ENCODE measurements at regions not wholly inside any gene's neighbourhood (a gene's known extent, or its start where the extent isn't known, plus 50 kb on each side); places are given as distances from the start of the nearest gene placed in this dataset.
"Not testable (repeated sequence)": the region's sequence is repeated elsewhere in the genome, so short reads cannot be mapped to it uniquely, and the experiment has no call there.

DNA sequence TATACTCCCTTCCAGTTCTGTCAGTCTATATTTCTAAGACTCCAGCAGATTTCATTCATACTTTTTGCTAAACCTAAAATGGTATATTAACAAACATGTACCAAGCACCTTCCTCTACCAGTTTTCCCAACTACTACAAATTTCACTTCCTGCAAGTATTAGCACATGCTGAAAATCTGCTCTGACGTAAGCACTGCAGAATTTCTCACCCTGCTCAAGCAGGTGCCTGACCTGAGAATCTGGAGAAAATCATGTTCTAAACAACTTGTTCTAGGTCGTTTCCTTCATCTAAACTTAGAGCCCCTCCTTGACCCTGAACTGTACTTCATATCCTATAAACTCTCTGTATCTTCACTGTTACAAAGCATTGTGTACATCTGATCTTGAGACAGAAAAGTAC lies 380.7 kb upstream of the NOCT start:
- Histone ChIP-seq H3K4me3 (ENCODE audit: low read depth, low read length) (no peak overlapping the region), H3K4me1 (ENCODE audit: control insufficient read depth, insufficient read depth, low read length, unreplicated experiment) (peaks cover 3% of the 10 kb centered on the region), H3K36me3 (ENCODE audit: insufficient read depth, low read length) (no peaks in the 10 kb centered on the region)

DNA sequence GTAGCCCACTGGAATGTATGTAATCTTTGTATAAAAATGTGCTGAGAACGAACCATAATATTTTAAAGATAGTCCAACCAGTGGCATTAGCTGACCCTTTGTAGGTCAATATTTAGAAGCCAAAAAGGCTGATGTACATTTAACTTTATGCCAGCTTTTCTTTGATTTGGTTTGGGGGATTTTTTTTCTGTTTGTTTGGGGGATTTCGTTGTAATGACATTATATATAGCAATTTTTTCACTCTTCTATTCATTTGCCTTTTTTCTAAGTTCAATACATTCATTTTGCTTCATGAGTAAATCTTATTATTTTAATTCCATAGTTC lies 382.0 kb upstream of the NOCT start:
- peaks cover 9% of the 10 kb centered on the region; the same call in 1 of the 2 replicates for H3K27me3 ChIP-seq (ENCODE audit: insufficient read depth, low read length)
- H3K36me3 ChIP-seq (ENCODE audit: insufficient read depth, low read length) = no peaks in the 10 kb centered on the region
- no peak overlapping the region for H2AFZ ChIP-seq (ENCODE audit: low read length, unreplicated experiment)
- H3K4me3 ChIP-seq (ENCODE audit: low read depth, low read length) = no peak overlapping the region
- no peaks in the 10 kb centered on the region for H3K4me1 ChIP-seq (ENCODE audit: control insufficient read depth, insufficient read depth, low read length, unreplicated experiment)
- H3K79me2 ChIP-seq (ENCODE audit: control insufficient read depth, insufficient read depth, low read length, unreplicated experiment) = no peaks in the 10 kb centered on the region
- H3K27ac ChIP-seq (ENCODE audit: low read depth, low read length) = no peak overlapping the region

More for the DNA sequence above, 380.7 kb upstream of the NOCT start:
- no peaks in the 10 kb centered on the region for H3K79me2 ChIP-seq (ENCODE audit: control insufficient read depth, insufficient read depth, low read length, unreplicated experiment)
- H3K27me3 ChIP-seq (ENCODE audit: insufficient read depth, low read length) = peaks cover 9% of the 10 kb centered on the region; the same call in 1 of the 2 replicates
- H2AFZ ChIP-seq (ENCODE audit: low read length, unreplicated experiment) = no peak overlapping the region
- no peak overlapping the region for H3K27ac ChIP-seq (ENCODE audit: low read depth, low read length)

DNA sequence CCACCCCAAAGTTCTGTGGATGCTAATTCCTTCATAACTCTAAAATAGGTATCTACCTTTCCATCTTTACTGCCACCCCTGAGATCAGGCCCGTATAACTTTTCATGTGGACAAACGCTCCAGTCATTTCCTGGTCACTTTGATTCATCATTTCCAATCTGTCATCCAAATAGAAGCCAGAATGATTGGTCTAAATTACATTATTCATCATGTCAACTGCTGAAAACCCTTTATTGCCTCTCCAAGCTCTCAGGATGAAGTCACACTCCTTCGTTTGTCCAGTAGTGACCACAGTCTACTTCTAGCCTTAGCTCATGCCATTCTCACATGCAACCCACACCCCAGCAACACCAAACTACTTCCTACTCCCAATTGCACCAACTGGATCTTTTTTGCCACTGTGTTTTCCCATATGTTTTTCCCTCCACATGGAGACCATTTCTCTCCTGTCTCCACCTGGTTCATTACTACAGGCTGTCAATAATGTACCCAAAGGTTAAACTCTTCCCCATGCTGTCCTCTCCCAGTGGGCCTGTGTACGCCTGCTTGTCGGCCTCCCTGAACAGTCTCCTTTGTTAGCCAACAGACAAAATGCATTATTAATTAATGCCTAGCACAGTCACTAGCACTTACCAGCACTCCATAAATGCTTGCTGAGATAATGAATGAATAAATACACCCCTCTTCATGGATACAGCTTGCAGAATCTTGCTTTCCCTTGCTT lies 382.6 kb upstream of the NOCT start:
- no peak overlapping the region for H3K27ac ChIP-seq (ENCODE audit: low read depth, low read length)
- H3K79me2 ChIP-seq (ENCODE audit: control insufficient read depth, insufficient read depth, low read length, unreplicated experiment) = no peaks in the 10 kb centered on the region
- H3K4me3 ChIP-seq (ENCODE audit: low read depth, low read length) = no peak overlapping the region
- H2AFZ ChIP-seq (ENCODE audit: low read length, unreplicated experiment) = no peak overlapping the region
- H3K4me1 ChIP-seq (ENCODE audit: control insufficient read depth, insufficient read depth, low read length, unreplicated experiment) = no peaks in the 10 kb centered on the region
- H3K36me3 ChIP-seq (ENCODE audit: insufficient read depth, low read length) = no peaks in the 10 kb centered on the region
- peaks cover 9% of the 10 kb centered on the region; the same call in 1 of the 2 replicates for H3K27me3 ChIP-seq (ENCODE audit: insufficient read depth, low read length)

DNA sequence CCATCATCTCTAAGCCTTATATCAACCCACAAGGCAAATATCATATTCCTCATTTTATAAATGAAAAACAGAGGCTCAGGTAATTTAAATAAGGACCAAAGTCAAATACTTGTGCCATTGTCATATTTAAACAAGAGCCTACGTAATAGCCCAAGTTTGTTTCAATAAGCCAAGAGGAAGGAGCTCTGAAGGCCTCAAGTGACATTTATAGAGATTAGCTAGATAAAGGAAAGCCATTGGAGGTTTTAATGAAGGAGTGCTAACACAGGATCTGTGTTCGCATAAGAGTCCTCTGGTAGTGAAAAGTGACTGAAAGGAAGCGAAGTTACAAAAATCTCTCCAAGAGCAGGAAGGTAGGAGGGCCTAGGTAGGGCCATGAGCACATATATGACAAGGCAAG lies 384.9 kb upstream of the NOCT start:
- Histone ChIP-seq H3K4me3 (ENCODE audit: low read depth, low read length) (no peak overlapping the region), H3K4me1 (ENCODE audit: control insufficient read depth, insufficient read depth, low read length, unreplicated experiment) (no peaks in the 10 kb centered on the region), H3K79me2 (ENCODE audit: control insufficient read depth, insufficient read depth, low read length, unreplicated experiment) (no peaks in the 10 kb centered on the region), H3K36me3 (ENCODE audit: insufficient read depth, low read length) (no peaks in the 10 kb centered on the region), H3K27me3 (ENCODE audit: insufficient read depth, low read length) (peaks cover 5% of the 10 kb centered on the region; the same call in 1 of the 2 replicates), H3K27ac (ENCODE audit: low read depth, low read length) (no peak overlapping the region), H2AFZ (ENCODE audit: low read length, unreplicated experiment) (no peak overlapping the region)

DNA sequence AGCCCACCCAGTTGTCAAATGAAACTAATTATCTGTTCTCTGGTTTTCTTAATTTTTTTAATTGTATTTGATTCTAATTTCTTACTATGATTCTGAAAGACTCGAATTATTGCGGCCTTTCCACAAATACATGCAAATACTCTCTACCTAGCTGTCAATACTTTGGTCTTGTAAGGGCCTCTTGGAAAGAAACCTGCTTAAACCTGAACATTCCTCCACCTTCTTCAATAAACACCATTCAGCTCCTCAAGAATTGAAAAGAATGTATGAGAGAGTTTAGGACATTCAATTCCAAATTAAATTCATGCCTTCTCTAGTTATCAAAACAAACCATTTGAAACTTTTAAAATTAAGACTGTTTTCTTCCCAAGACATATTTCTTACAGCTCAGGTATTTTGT lies 385.9 kb upstream of the NOCT start:
- no peak overlapping the region for H3K4me3 ChIP-seq (ENCODE audit: low read depth, low read length)
- H2AFZ ChIP-seq (ENCODE audit: low read length, unreplicated experiment) = no peak overlapping the region
- no peaks in the 10 kb centered on the region for H3K4me1 ChIP-seq (ENCODE audit: control insufficient read depth, insufficient read depth, low read length, unreplicated experiment)
- no peaks in the 10 kb centered on the region for H3K36me3 ChIP-seq (ENCODE audit: insufficient read depth, low read length)
- H3K27ac ChIP-seq (ENCODE audit: low read depth, low read length) = no peak overlapping the region
- H3K27me3 ChIP-seq (ENCODE audit: insufficient read depth, low read length) = peaks cover 5% of the 10 kb centered on the region; the same call in 1 of the 2 replicates
- H3K79me2 ChIP-seq (ENCODE audit: control insufficient read depth, insufficient read depth, low read length, unreplicated experiment) = no peaks in the 10 kb centered on the region

DNA sequence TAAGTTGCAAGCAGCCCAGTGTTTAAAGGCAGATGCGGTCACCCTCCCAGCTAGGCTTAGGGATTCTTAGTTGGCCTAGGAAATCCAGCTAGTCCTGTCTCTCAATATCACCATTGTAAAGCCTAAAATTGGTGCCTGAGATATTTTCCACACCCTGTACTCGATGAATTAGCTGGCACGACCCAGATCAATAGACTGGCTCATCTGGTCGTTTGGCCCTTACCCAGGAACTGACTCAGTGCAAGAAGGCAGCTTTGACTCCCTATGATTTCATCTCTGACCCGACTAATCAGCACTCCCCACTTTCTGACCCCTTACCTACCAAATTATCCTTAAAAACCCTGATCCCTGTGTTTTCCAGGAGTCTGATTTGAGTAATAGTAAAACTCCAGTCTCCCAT lies 384.9 kb upstream of the SLC7A11 start:
- Histone ChIP-seq H3K27me3 (ENCODE audit: insufficient read depth, low read length) (no peaks in the 10 kb centered on the region), H3K36me3 (ENCODE audit: insufficient read depth, low read length) (no peaks in the 10 kb centered on the region), H3K27ac (ENCODE audit: low read depth, low read length) (no peak overlapping the region), H3K4me1 (ENCODE audit: control insufficient read depth, insufficient read depth, low read length, unreplicated experiment) (no peaks in the 10 kb centered on the region), H3K4me3 (ENCODE audit: low read depth, low read length) (no peak overlapping the region), H2AFZ (ENCODE audit: low read length, unreplicated experiment) (no peak overlapping the region), H3K79me2 (ENCODE audit: control insufficient read depth, insufficient read depth, low read length, unreplicated experiment) (no peaks in the 10 kb centered on the region)

DNA sequence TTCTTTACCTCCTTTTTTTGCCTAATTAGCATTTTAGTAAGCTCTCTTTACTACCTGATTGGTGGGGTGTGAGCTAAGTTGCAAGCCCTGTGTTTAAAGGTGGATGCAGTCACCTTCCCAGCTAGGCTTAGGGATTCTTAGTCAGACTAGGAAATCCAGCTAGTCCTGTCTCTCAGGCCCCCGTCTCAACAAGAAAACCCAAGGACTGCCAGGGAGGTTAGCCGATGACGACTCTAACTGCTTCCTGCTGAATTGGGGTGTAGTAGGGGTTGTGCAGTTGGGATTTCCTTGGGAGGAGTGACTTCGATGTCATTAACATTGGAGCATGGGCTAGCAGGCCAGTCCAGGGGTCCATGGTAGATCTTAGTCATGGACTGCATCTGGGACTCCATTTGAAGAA lies 380.2 kb upstream of the SLC7A11 start:
- not testable (repeated sequence) for H3K79me2 ChIP-seq (ENCODE audit: control insufficient read depth, insufficient read depth, low read length, unreplicated experiment); H3K4me1 ChIP-seq (ENCODE audit: control insufficient read depth, insufficient read depth, low read length, unreplicated experiment); H3K27ac ChIP-seq (ENCODE audit: low read depth, low read length); H3K36me3 ChIP-seq (ENCODE audit: insufficient read depth, low read length); H2AFZ ChIP-seq (ENCODE audit: low read length, unreplicated experiment); H3K27me3 ChIP-seq (ENCODE audit: insufficient read depth, low read length); H3K4me3 ChIP-seq (ENCODE audit: low read depth, low read length)

DNA sequence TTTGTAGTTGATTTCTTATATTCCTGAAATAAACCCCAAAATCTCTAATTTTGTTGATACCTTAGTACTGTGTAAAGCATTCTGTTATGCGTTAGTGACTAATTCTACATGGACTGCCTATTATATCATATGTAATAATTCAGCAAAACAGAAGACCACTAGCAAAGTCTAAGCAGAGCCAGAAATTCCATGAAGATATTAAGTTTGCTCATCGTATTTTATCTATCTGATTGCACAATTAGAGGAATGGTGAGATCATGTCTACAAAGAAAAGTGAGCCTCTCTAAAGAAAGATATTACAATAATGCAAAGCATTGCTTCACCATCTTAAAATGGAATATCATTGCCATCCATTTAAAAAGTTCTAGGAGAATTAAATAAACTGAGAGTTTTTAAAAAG lies 374.6 kb upstream of the SLC7A11 start:
- Histone ChIP-seq H3K79me2 (ENCODE audit: control insufficient read depth, insufficient read depth, low read length, unreplicated experiment) (no peaks in the 10 kb centered on the region), H3K4me1 (ENCODE audit: control insufficient read depth, insufficient read depth, low read length, unreplicated experiment) (no peaks in the 10 kb centered on the region), H3K27ac (ENCODE audit: low read depth, low read length) (no peak overlapping the region), H2AFZ (ENCODE audit: low read length, unreplicated experiment) (no peak overlapping the region), H3K4me3 (ENCODE audit: low read depth, low read length) (no peak overlapping the region), H3K36me3 (ENCODE audit: insufficient read depth, low read length) (no peaks in the 10 kb centered on the region), H3K27me3 (ENCODE audit: insufficient read depth, low read length) (no peaks in the 10 kb centered on the region)

DNA sequence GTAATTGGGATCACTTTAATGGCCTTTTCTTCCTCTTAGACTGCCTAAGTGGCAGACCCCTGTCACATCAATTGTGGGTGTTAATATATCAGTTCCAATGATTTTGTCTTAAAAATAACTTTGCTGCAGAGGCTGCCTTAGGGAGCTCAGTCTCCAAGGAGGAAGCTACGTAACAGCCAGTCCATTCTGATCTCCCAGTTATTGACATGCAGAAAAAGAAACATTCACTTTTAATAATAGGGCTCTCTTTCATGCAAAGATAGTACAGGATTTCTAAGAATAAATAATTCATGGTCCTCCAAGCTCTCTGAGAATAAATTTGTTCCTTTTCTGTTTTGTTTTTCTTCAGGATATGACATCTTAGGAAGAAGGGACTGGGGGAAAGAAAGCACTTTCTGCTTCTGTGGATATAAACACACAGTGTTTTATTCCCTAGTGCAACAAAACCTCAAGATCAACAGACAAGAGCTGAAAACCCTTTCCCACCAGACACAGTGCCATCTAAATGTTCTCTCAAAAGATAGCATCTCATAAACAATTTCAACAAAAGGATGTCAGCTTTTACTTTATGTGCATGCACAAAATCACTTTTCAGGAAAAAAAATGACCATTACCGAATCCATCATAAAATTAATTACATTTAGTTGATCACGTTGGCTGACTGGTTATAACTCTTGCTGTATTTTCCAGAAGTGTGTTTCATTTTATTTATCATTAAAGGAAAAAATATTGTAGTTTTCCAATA lies 372.4 kb upstream of the SLC7A11 start:
- peaks cover 6% of the 10 kb centered on the region for H3K4me1 ChIP-seq (ENCODE audit: control insufficient read depth, insufficient read depth, low read length, unreplicated experiment)
- H3K27me3 ChIP-seq (ENCODE audit: insufficient read depth, low read length) = no peaks in the 10 kb centered on the region
- no peaks in the 10 kb centered on the region for H3K36me3 ChIP-seq (ENCODE audit: insufficient read depth, low read length)
- no peak overlapping the region for H3K27ac ChIP-seq (ENCODE audit: low read depth, low read length)
- no peak overlapping the region for H3K4me3 ChIP-seq (ENCODE audit: low read depth, low read length)
- no peaks in the 10 kb centered on the region for H3K79me2 ChIP-seq (ENCODE audit: control insufficient read depth, insufficient read depth, low read length, unreplicated experiment)
- H2AFZ ChIP-seq (ENCODE audit: low read length, unreplicated experiment) = no peak overlapping the region

DNA sequence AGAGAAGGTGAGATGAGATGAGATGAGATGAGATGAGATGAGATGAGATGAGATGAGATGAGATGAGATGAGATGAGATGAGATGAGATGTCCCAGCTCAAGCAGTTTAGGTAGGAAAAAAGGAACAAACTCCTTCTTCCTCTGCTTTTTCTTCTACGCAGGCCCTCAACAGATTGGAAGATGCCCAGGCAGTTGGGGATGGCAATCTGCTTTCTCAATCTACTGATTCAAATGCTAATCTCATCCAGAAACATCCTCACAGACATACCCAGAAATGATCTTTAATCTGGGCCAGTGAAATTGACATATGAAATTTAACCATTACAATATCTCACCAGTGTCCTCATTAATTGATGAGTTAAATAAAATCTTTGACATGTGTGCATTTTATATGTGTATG lies 370.3 kb upstream of the SLC7A11 start:
- Histone ChIP-seq H3K4me3 (ENCODE audit: low read depth, low read length) (no peak overlapping the region), H3K27ac (ENCODE audit: low read depth, low read length) (no peak overlapping the region), H3K79me2 (ENCODE audit: control insufficient read depth, insufficient read depth, low read length, unreplicated experiment) (no peaks in the 10 kb centered on the region), H3K36me3 (ENCODE audit: insufficient read depth, low read length) (no peaks in the 10 kb centered on the region), H2AFZ (ENCODE audit: low read length, unreplicated experiment) (no peak overlapping the region), H3K4me1 (ENCODE audit: control insufficient read depth, insufficient read depth, low read length, unreplicated experiment) (peaks cover 6% of the 10 kb centered on the region), H3K27me3 (ENCODE audit: insufficient read depth, low read length) (0 out of 2 replicates have a peak, but pooled peaks cover 3% of the 10 kb centered on the region)

DNA sequence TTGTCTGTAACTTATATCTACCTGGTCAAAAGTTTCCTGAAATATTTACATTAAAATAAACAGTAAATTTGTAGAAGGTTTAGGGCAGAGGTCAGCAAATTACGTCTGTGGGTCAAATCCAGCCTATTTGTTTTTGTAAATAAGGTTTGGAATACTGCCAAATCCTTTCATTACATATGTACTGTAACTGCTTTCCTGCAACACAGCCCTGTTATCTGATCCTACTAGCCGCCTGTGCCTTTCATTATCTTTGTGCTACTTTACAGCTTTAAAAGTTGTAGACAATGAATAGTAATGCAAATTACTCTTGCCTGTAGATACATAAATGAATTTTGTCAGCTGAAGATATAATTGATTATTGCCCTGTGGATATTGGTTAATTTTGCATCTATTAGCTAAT lies 369.6 kb upstream of the SLC7A11 start:
- H3K79me2 ChIP-seq (ENCODE audit: control insufficient read depth, insufficient read depth, low read length, unreplicated experiment) = no peaks in the 10 kb centered on the region
- H3K4me3 ChIP-seq (ENCODE audit: low read depth, low read length) = no peak overlapping the region
- peaks cover 6% of the 10 kb centered on the region for H3K4me1 ChIP-seq (ENCODE audit: control insufficient read depth, insufficient read depth, low read length, unreplicated experiment)
- no peak overlapping the region for H3K27ac ChIP-seq (ENCODE audit: low read depth, low read length)
- H2AFZ ChIP-seq (ENCODE audit: low read length, unreplicated experiment) = no peak overlapping the region
- 0 out of 2 replicates have a peak, but pooled peaks cover 3% of the 10 kb centered on the region for H3K27me3 ChIP-seq (ENCODE audit: insufficient read depth, low read length)
- H3K36me3 ChIP-seq (ENCODE audit: insufficient read depth, low read length) = no peaks in the 10 kb centered on the region
